Body of pancreas (tissue), 4 donors: ENCODE measurements at regions not wholly inside any gene's neighbourhood (a gene's known extent, or its start where the extent isn't known, plus 50 kb on each side); places are given as distances from the start of the nearest gene placed in this dataset.

Experiments
- POLR2A ChIP-seq, 3 donors: fragments of 450-650 bp; IDR thresholded peaks; one replicate each; pipeline ENCODE4 v1.6.1; 2016; ENCODE audit warnings: antibody characterized with exemption in 3 of 3, mild to moderate bottlenecking in 2 of 3
- TF ChIP-seq, protein P1 (sequence below), 7 experiments: fragments of 450-650 bp in 4 of 7; fragments of 200-600 bp in 3 of 7; sonication (generic) in 3 of 7; IDR thresholded peaks; one replicate each; pipeline ENCODE4 v1.5.1; 2016 to 2019; ENCODE audit warnings: antibody characterized with exemption in 7 of 7

DNA sequence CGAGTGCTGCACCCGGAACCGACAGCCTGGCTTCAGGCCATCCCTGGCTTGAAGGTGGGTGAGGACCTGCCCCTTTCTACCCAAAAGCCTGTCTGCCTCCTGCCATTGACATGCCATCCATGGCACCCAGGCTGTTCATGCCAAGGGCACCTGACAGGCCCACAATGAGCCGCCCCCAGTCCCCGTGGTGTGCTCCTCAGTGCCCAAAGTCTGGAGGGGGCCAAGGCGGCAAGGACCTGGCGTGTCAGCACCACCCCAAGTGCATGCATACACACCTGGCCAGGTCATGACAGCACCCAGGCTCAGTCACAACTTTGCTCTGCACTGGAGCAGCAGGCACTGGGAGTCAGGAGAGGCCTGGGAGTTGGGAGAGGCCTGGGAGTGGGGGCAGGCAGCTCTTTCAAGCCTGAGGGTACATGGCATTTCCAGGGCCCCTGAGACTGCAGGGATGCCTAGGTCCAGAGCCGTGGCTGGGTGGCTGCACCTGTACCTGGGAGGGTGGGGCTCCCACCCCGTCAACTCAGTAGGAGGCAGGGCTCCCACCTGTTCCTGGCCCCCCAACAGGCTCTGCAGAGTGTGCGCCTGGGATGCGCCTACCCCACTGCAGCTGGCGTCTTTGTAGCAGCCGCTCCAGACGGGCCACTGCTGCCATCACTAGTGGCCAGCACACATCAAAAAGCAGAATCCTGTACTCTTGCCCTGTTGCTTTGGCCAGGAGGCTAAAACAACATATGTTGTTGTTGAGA is 71.7 kb downstream of the ZNF467 start:
- TF ChIP-seq, protein P1, sequence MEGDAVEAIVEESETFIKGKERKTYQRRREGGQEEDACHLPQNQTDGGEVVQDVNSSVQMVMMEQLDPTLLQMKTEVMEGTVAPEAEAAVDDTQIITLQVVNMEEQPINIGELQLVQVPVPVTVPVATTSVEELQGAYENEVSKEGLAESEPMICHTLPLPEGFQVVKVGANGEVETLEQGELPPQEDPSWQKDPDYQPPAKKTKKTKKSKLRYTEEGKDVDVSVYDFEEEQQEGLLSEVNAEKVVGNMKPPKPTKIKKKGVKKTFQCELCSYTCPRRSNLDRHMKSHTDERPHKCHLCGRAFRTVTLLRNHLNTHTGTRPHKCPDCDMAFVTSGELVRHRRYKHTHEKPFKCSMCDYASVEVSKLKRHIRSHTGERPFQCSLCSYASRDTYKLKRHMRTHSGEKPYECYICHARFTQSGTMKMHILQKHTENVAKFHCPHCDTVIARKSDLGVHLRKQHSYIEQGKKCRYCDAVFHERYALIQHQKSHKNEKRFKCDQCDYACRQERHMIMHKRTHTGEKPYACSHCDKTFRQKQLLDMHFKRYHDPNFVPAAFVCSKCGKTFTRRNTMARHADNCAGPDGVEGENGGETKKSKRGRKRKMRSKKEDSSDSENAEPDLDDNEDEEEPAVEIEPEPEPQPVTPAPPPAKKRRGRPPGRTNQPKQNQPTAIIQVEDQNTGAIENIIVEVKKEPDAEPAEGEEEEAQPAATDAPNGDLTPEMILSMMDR (IDR thresholded peaks at IDR 0.05), result no peak
- no peak for TF ChIP-seq POLR2A (IDR thresholded peaks at IDR 0.05)
